CD4-positive, alpha-beta T cell (primary cell): ENCODE measurements at regions not wholly inside any gene's neighbourhood (a gene's known extent, or its start where the extent isn't known, plus 50 kb on each side); places are given as distances from the start of the nearest gene placed in this dataset.

Source experiments
- ATAC-seq: fragments of 200-7000 bp; cut with Tn5 transposase; one replicate; pipeline ENCODE4 v1.10.0; 2022; ENCODE audit warnings: mild to moderate bottlenecking; ENCODE audit not compliant: poor library complexity
- CTCF ChIA-PET: fragments of 350-600 bp; sonication (Branson Sonifier 250); formaldehyde crosslinking; loops from one replicate; lab custom pipeline; 2021; ENCODE audit warnings: antibody characterized with exemption, inconsistent platforms; lab: Charles Lee
- POLR2A ChIA-PET: fragments of 350-600 bp; sonication (Branson Sonifier 250); formaldehyde crosslinking; loops from one replicate; lab custom pipeline; 2021; ENCODE audit warnings: antibody characterized with exemption, inconsistent platforms; lab: Charles Lee
- DNase-seq, 14 experiments: peaks; one replicate each; pipeline ENCODE4 v3.0.0-alpha.2; 2013 to 2020; ENCODE audit warnings: mixed read lengths in 2 of 14
- H3K27ac ChIP-seq, 2 donors: one replicate each; pipeline versions ENCODE4 v1.5.1 to v1.7.0; 2013; ENCODE audit warnings: low read length in 2 of 2, low read depth in 1 of 2, mild to moderate bottlenecking in 1 of 2
- H3K27me3 ChIP-seq, 2 experiments: 1 replicate in 1 of 2; 2 replicates in 1 of 2; pipeline versions ENCODE4 v1.6.1 to v1.7.0; 2013; ENCODE audit warnings: low read length in 2 of 2, control low read depth in 1 of 2, mild to moderate bottlenecking in 1 of 2, moderate library complexity in 1 of 2; ENCODE audit not compliant: insufficient read depth in 2 of 2, control insufficient read depth in 1 of 2
- H3K36me3 ChIP-seq: one replicate; pipeline ENCODE4 v1.6.1; 2013; ENCODE audit warnings: low read length, control low read depth; ENCODE audit not compliant: insufficient read depth
- H3K4me1 ChIP-seq: one replicate; pipeline ENCODE4 v1.6.1; 2013; ENCODE audit warnings: low read length, control low read depth; ENCODE audit not compliant: insufficient read depth
- H3K4me3 ChIP-seq: one replicate; pipeline ENCODE4 v1.5.1; 2013; ENCODE audit warnings: mild to moderate bottlenecking, low read length, moderate library complexity
- H3K9me3 ChIP-seq, 2 experiments: 1 replicate in 1 of 2; 2 replicates in 1 of 2; pipeline versions ENCODE4 v1.6.1 to v1.7.0; 2013; ENCODE audit warnings: low read length in 2 of 2, mild to moderate bottlenecking in 2 of 2, control low read depth in 1 of 2, moderate library complexity in 1 of 2; ENCODE audit not compliant: control insufficient read depth in 1 of 2, insufficient read depth in 1 of 2
- H3K27ac Mint-ChIP-seq: one replicate; pipeline ENCODE4 v1.8.0; 2020; ENCODE audit warnings: mixed read lengths
- H3K27me3 Mint-ChIP-seq: one replicate; pipeline ENCODE4 v1.8.0; 2021; ENCODE audit warnings: mixed read lengths
- H3K36me3 Mint-ChIP-seq: one replicate; pipeline ENCODE4 v1.8.0; 2021; ENCODE audit warnings: low read depth, mixed read lengths
- H3K4me1 Mint-ChIP-seq: one replicate; pipeline ENCODE4 v1.8.0; 2021; ENCODE audit warnings: low read depth, mixed read lengths
- H3K4me3 Mint-ChIP-seq: one replicate; pipeline ENCODE4 v1.8.0; 2020; ENCODE audit warnings: mild to moderate bottlenecking, mixed read lengths
- H3K9me3 Mint-ChIP-seq: one replicate; pipeline ENCODE4 v1.8.0; 2020; ENCODE audit warnings: mixed read lengths
- intact Hi-C, 2 experiments: fragments of 100-400 bp; cut with DNase I in 1 of 2; cut with micrococcal nuclease in 1 of 2; formaldehyde crosslinking; loops; one replicate each; pipeline versions ENCODE4 v1.15.1 to v1.9.0; 2023 to 2025; cut with DNase I, micrococcal nuclease
- TF ChIP-seq, protein P1 (sequence below): fragments of 200-600 bp; IDR thresholded peaks from one replicate; pipeline ENCODE4 v1.8.0; 2022; ENCODE audit warnings: antibody characterized with exemption, mild to moderate bottlenecking

GRCh38 chr3:25096536-25096935 lies 331.5 kb upstream of the RARB start:
- intact Hi-C loops, result no loop called here
- ChIA-PET POLR2A (no interaction called here), CTCF (no interaction called here)
- no peaks in the 10 kb centered on the region for H3K27me3 Mint-ChIP-seq
- TF ChIP-seq, protein P1, sequence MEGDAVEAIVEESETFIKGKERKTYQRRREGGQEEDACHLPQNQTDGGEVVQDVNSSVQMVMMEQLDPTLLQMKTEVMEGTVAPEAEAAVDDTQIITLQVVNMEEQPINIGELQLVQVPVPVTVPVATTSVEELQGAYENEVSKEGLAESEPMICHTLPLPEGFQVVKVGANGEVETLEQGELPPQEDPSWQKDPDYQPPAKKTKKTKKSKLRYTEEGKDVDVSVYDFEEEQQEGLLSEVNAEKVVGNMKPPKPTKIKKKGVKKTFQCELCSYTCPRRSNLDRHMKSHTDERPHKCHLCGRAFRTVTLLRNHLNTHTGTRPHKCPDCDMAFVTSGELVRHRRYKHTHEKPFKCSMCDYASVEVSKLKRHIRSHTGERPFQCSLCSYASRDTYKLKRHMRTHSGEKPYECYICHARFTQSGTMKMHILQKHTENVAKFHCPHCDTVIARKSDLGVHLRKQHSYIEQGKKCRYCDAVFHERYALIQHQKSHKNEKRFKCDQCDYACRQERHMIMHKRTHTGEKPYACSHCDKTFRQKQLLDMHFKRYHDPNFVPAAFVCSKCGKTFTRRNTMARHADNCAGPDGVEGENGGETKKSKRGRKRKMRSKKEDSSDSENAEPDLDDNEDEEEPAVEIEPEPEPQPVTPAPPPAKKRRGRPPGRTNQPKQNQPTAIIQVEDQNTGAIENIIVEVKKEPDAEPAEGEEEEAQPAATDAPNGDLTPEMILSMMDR, result no peak
- no peaks in the 10 kb centered on the region for H3K4me1 ChIP-seq
- H3K4me1 Mint-ChIP-seq, result no peaks in the 10 kb centered on the region
- no peak overlapping the region for H3K4me3 ChIP-seq
- H3K9me3 ChIP-seq, result no peaks in the 10 kb centered on the region
- H3K9me3 Mint-ChIP-seq, result no peaks in the 10 kb centered on the region
- ATAC-seq (no peak), DNase-seq (no peak)
- H3K27me3 ChIP-seq, result no peaks in the 10 kb centered on the region
- H3K27ac Mint-ChIP-seq, result no peak overlapping the region
- H3K36me3 Mint-ChIP-seq, result no peaks in the 10 kb centered on the region
- H3K36me3 ChIP-seq, result no peaks in the 10 kb centered on the region
- no peak overlapping the region for H3K4me3 Mint-ChIP-seq
- no peak overlapping the region for H3K27ac ChIP-seq

GRCh38 chr3:25097023-25097422 lies 331.0 kb upstream of the RARB start:
- Mint-ChIP-seq H3K9me3 (no peaks in the 10 kb centered on the region), H3K27me3 (no peaks in the 10 kb centered on the region), H3K36me3 (no peaks in the 10 kb centered on the region), H3K4me3 (no peak overlapping the region), H3K4me1 (no peaks in the 10 kb centered on the region), H3K27ac (no peak overlapping the region)
- no peak overlapping the region for H3K4me3 ChIP-seq
- H3K9me3 ChIP-seq, result no peaks in the 10 kb centered on the region
- no peak for DNase-seq
- no peaks in the 10 kb centered on the region for H3K36me3 ChIP-seq
- no peak overlapping the region for H3K27ac ChIP-seq
- no peaks in the 10 kb centered on the region for H3K27me3 ChIP-seq
- no peaks in the 10 kb centered on the region for H3K4me1 ChIP-seq
- no peak for ATAC-seq
- TF ChIP-seq, protein P1, result no peak
- intact Hi-C loops, result no loop called here
- ChIA-PET POLR2A (no interaction called here), CTCF (no interaction called here)

DNA sequence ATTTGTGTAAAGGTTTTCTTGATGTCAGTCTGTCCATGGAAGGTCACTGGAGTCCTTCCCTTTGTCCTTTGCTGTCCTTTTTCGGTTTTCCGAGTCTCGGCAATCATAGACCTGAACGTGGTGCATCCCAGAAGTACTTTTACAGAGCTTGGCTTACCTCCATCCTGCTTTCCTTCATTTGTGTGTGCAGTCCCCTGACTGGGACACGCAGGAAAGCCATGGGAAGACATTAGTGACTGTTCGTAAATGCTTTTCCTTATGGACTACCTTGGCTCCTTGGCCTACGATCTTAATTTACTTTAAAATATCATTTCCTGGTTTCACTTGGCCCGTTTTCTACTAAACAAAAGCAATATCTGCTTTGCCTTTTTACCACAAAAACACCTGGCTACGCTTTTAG lies 328.4 kb upstream of the RARB start:
- no peak overlapping the region for H3K4me3 ChIP-seq
- Mint-ChIP-seq H3K27ac (no peak overlapping the region), H3K4me1 (no peaks in the 10 kb centered on the region), H3K9me3 (no peaks in the 10 kb centered on the region), H3K36me3 (no peaks in the 10 kb centered on the region), H3K27me3 (no peaks in the 10 kb centered on the region), H3K4me3 (no peak overlapping the region)
- no peaks in the 10 kb centered on the region for H3K36me3 ChIP-seq
- CTCF ChIA-PET, result no interaction called here
- intact Hi-C loops, result no loop called here
- POLR2A ChIA-PET, result no interaction called here
- ATAC-seq (no peak), DNase-seq (no peak)
- TF ChIP-seq, protein P1, result no peak
- H3K9me3 ChIP-seq, result peaks cover 0 to 3% of the 10 kb centered on the region in 2 experiments
- H3K4me1 ChIP-seq, result no peaks in the 10 kb centered on the region
- no peaks in the 10 kb centered on the region for H3K27me3 ChIP-seq
- no peak overlapping the region for H3K27ac ChIP-seq
